OCI-LY3 (cell line): ENCODE measurements at regions not wholly inside any gene's neighbourhood (a gene's known extent, or its start where the extent isn't known, plus 50 kb on each side); places are given as distances from the start of the nearest gene placed in this dataset.

Source experiments
- H2AFZ ChIP-seq: fragments of 200-600, 300-600 bp; shearing (Covaris generic); 2 replicates; pipeline ENCODE4 v1.6.0; 2014; ENCODE audit warnings: antibody characterized with exemption, low read depth, low read length
- H3K27ac ChIP-seq: fragments of 200-600, 300-600 bp; sonication (generic); 2 replicates; pipeline ENCODE4 v1.5.1; 2014; ENCODE audit warnings: mild to moderate bottlenecking, low read length, moderate library complexity, mixed read lengths
- H3K27me3 ChIP-seq: fragments of 200-600, 300-600 bp; sonication (generic); 2 replicates; pipeline ENCODE4 v1.6.1; 2014; ENCODE audit warnings: low read depth, low read length, mixed read lengths
- H3K36me3 ChIP-seq: fragments of 200-600, 300-600 bp; sonication (generic); replicated peaks from 2 replicates; pipeline ENCODE3; 2014; ENCODE audit warnings: low read depth, low read length, mixed read lengths
- H3K4me1 ChIP-seq: fragments of 300-600, 200-600 bp; sonication (generic); 2 replicates; pipeline ENCODE4 v1.6.1; 2014; ENCODE audit warnings: low read length, mixed read lengths
- H3K4me2 ChIP-seq: fragments of 200-600, 300-600 bp; sonication (generic); 2 replicates; pipeline ENCODE4 v1.6.1; 2014; ENCODE audit warnings: low read length, mixed read lengths
- H3K4me3 ChIP-seq: fragments of 300-600, 200-600 bp; sonication (generic); 2 replicates; pipeline ENCODE4 v1.5.1; 2014; ENCODE audit warnings: antibody characterized with exemption, mild to moderate bottlenecking, low read length, moderate library complexity
- H3K79me2 ChIP-seq: fragments of 300-600, 200-600 bp; shearing (Covaris generic); 2 replicates; pipeline ENCODE4 v1.6.1; 2014; ENCODE audit warnings: mild to moderate bottlenecking, low read length, mixed read lengths
- H3K9ac ChIP-seq: fragments of 300-600, 200-600 bp; shearing (Covaris generic); 2 replicates; pipeline ENCODE4 v1.6.0; 2014; ENCODE audit warnings: mild to moderate bottlenecking, low read length, moderate library complexity
- H3K9me3 ChIP-seq: fragments of 200-600, 300-600 bp; shearing (Covaris generic); 2 replicates; pipeline ENCODE4 v1.6.1; 2014; ENCODE audit warnings: low read length, mixed read lengths; ENCODE audit not compliant: insufficient read depth
- H4K20me1 ChIP-seq: fragments of 200-600, 300-600 bp; sonication (generic); 2 replicates; pipeline ENCODE4 v1.6.1; 2016; ENCODE audit warnings: low read length, mixed read lengths; ENCODE audit not compliant: insufficient read depth
- CTCF ChIP-seq: fragments of 200-600, 300-600 bp; sonication (generic); IDR thresholded peaks from 2 replicates; pipeline ENCODE4 v1.5.1; 2014; ENCODE audit warnings: antibody characterized with exemption, low read length, low read depth
- EZH2phosphoT487 ChIP-seq: fragments of 200-600 bp; shearing (Covaris generic); IDR thresholded peaks from 2 replicates; pipeline ENCODE4 v1.6.1; 2018; ENCODE audit warnings: antibody characterized with exemption, mixed run types, low read depth

DNA sequence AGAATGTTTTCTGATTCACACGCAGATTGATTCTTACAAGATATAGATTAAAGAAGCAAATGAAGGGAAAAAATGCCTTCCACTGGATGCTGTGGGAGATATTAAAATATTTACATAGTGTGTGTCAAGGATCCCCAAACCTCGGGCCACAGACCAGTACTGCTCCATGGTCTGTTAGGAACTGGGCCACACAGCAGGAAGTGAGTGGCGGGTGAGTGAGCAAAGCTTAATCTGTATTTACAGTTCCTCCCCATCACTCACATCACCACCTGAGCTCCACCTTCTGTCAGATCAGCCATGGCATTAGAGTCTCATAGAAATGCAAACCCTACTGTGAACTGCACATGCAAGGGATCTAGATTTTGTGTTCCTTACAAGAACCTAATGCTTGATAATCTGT, 552.6 kb upstream of the GOLIM4 start:
- Histone ChIP-seq H2AFZ (no peak overlapping the region), H3K9ac (no peak overlapping the region), H4K20me1 (no peaks in the 10 kb centered on the region), H3K36me3 (no peaks in the 10 kb centered on the region), H3K27me3 (no peaks in the 10 kb centered on the region), H3K4me1 (no peaks in the 10 kb centered on the region), H3K4me3 (no peak overlapping the region), H3K4me2 (no peak overlapping the region), H3K79me2 (no peaks in the 10 kb centered on the region), H3K27ac (no peak overlapping the region), H3K9me3 (no peaks in the 10 kb centered on the region)
- TF ChIP-seq CTCF (no peak), EZH2phosphoT487 (no peak)

DNA sequence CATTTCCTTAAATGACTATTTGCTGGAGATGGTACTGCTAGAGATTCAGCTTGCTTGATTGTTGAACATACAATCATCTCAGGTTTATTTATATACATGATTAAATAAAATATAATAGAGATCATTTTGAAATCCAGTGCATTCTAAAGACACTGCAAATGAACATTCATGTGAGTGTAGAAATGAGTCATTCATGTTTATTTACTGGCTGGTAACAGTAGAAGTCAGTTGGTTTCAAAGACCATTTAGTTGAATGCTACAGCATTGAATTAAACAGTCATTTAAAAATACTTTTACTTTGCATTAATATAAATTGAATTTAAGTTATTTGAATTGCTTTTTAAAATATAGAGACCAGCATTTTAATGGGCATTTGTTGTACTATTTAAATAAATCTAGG, 551.9 kb upstream of the GOLIM4 start:
- no peaks in the 10 kb centered on the region for H3K79me2 ChIP-seq
- no peaks in the 10 kb centered on the region for H3K27me3 ChIP-seq
- TF ChIP-seq EZH2phosphoT487 (no peak), CTCF (no peak)
- no peaks in the 10 kb centered on the region for H4K20me1 ChIP-seq
- no peak overlapping the region for H3K9ac ChIP-seq
- H3K4me2 ChIP-seq = no peak overlapping the region
- H3K4me1 ChIP-seq = no peaks in the 10 kb centered on the region
- H3K27ac ChIP-seq = no peak overlapping the region
- no peak overlapping the region for H3K4me3 ChIP-seq
- H3K9me3 ChIP-seq = no peaks in the 10 kb centered on the region
- no peaks in the 10 kb centered on the region for H3K36me3 ChIP-seq
- no peak overlapping the region for H2AFZ ChIP-seq

- H3K9ac ChIP-seq = no peak overlapping the region
- H3K27me3 ChIP-seq = no peaks in the 10 kb centered on the region
- TF ChIP-seq CTCF = no peak
- H3K4me2 ChIP-seq = no peak overlapping the region
- H3K9me3 ChIP-seq = no peaks in the 10 kb centered on the region
- H3K36me3 ChIP-seq = no peaks in the 10 kb centered on the region
- H4K20me1 ChIP-seq = no peaks in the 10 kb centered on the region
- H3K27ac ChIP-seq = no peak overlapping the region
- H2AFZ ChIP-seq = no peak overlapping the region
- no peaks in the 10 kb centered on the region for H3K79me2 ChIP-seq
- H3K4me3 ChIP-seq = no peak overlapping the region
- no peaks in the 10 kb centered on the region for H3K4me1 ChIP-seq
Measured at GRCh38 chr3:168645180-168645579, 549.5 kb upstream of the GOLIM4 start.

- Histone ChIP-seq H3K4me1 (no peaks in the 10 kb centered on the region), H4K20me1 (no peaks in the 10 kb centered on the region), H3K36me3 (no peaks in the 10 kb centered on the region), H3K79me2 (no peaks in the 10 kb centered on the region), H3K9me3 (no peaks in the 10 kb centered on the region), H3K27ac (no peak overlapping the region), H3K27me3 (no peaks in the 10 kb centered on the region), H3K4me2 (no peak overlapping the region), H3K9ac (no peak overlapping the region), H2AFZ (no peak overlapping the region), H3K4me3 (no peak overlapping the region)
- TF ChIP-seq CTCF = no peak
- TF ChIP-seq EZH2phosphoT487 = no peak
Measured at GRCh38 chr3:168628549-168628948, 532.8 kb upstream of the GOLIM4 start.
